MM.1S (cell line): ENCODE measurements at regions not wholly inside any gene's neighbourhood (a gene's known extent, or its start where the extent isn't known, plus 50 kb on each side); places are given as distances from the start of the nearest gene placed in this dataset.

Source experiments
- DNase-seq: peaks from one replicate; pipeline ENCODE4 v3.0.0-alpha.2; 2015
- H2AFZ ChIP-seq: fragments of 300-600 bp; sonication (generic); 2 replicates; pipeline ENCODE4 v1.6.0; 2016; ENCODE audit warnings: antibody characterized with exemption, low read length
- H3F3A ChIP-seq: fragments of 300-600 bp; sonication (generic); 2 replicates; pipeline ENCODE4 v1.6.1; 2016; ENCODE audit warnings: mild to moderate bottlenecking, antibody characterized with exemption, low read length, moderate library complexity, mixed read lengths; ENCODE audit not compliant: insufficient read depth
- H3K27ac ChIP-seq: fragments of 300-600 bp; sonication (generic); 2 replicates; pipeline ENCODE4 v1.5.1; 2016; ENCODE audit warnings: mild to moderate bottlenecking, low read length
- H3K27me3 ChIP-seq: fragments of 300-600 bp; sonication (generic); replicated peaks from 2 replicates; pipeline ENCODE4 v1.6.0; 2016; ENCODE audit warnings: low read length; ENCODE audit not compliant: insufficient read depth
- H3K36me3 ChIP-seq: fragments of 300-600 bp; sonication (generic); replicated peaks from 2 replicates; pipeline ENCODE4 v1.6.1; 2016; ENCODE audit warnings: mild to moderate bottlenecking, low read length, mixed read lengths; ENCODE audit not compliant: insufficient read depth
- H3K4me1 ChIP-seq: fragments of 300-600 bp; sonication (generic); 2 replicates; pipeline ENCODE4 v1.6.1; 2016; ENCODE audit warnings: low read length, mixed read lengths
- H3K4me2 ChIP-seq: fragments of 300-600 bp; sonication (generic); 2 replicates; pipeline ENCODE4 v1.6.0; 2016; ENCODE audit warnings: low read depth, low read length
- H3K4me3 ChIP-seq: fragments of 300-600 bp; sonication (generic); 2 replicates; pipeline ENCODE4 v1.5.1; 2016; ENCODE audit warnings: low read length, mixed read lengths
- H3K79me2 ChIP-seq: fragments of 300-600 bp; sonication (generic); 2 replicates; pipeline ENCODE4 v1.6.1; 2016; ENCODE audit warnings: mixed run types, low read length, mixed read lengths
- H3K9ac ChIP-seq: fragments of 300-600 bp; sonication (generic); 2 replicates; pipeline ENCODE4 v1.6.1; 2016; ENCODE audit warnings: low read length, mixed read lengths
- H3K9me2 ChIP-seq: fragments of 300-600 bp; sonication (generic); replicated peaks from 2 replicates; pipeline ENCODE4 v1.6.1; 2016; ENCODE audit warnings: mild to moderate bottlenecking, low read length, mixed read lengths; ENCODE audit not compliant: insufficient read depth
- H3K9me3 ChIP-seq: fragments of 300-600 bp; sonication (generic); replicated peaks from 2 replicates; pipeline ENCODE4 v1.6.1; 2016; ENCODE audit warnings: mild to moderate bottlenecking, low read length, mixed read lengths; ENCODE audit not compliant: insufficient read depth
- H4K20me1 ChIP-seq: fragments of 300-600 bp; sonication (generic); 2 replicates; pipeline ENCODE4 v1.6.1; 2016; ENCODE audit warnings: mild to moderate bottlenecking, low read length, moderate library complexity, mixed read lengths; ENCODE audit not compliant: insufficient read depth
- CTCF ChIP-seq: fragments of 300-600 bp; sonication (generic); IDR thresholded peaks from 2 replicates; pipeline ENCODE4 v1.5.1; 2016; ENCODE audit warnings: antibody characterized with exemption, low read length, mixed read lengths
- EZH2 ChIP-seq: fragments of 300-600 bp; sonication (generic); optimal IDR thresholded peaks from 2 replicates; pipeline ENCODE3; 2017; ENCODE audit warnings: low read depth, mild to moderate bottlenecking, antibody characterized with exemption, low read length, mixed read lengths
- EZH2phosphoT487 ChIP-seq: fragments of 300-600 bp; sonication (generic); IDR thresholded peaks from 2 replicates; pipeline ENCODE4 v1.6.1; 2018; ENCODE audit warnings: antibody characterized with exemption, low read length

- DNase-seq = no peak
- H3F3A ChIP-seq = no peaks in the 10 kb centered on the region
- no peak overlapping the region for H3K27ac ChIP-seq
- no peaks in the 10 kb centered on the region for H3K27me3 ChIP-seq
- no peaks in the 10 kb centered on the region for H3K4me1 ChIP-seq
- TF ChIP-seq CTCF = no peak
- TF ChIP-seq EZH2 = no peak
- no peak for TF ChIP-seq EZH2phosphoT487
- H3K4me3 ChIP-seq = no peak overlapping the region
- H3K79me2 ChIP-seq = no peaks in the 10 kb centered on the region
- no peaks in the 10 kb centered on the region for H4K20me1 ChIP-seq
- H3K4me2 ChIP-seq = no peak overlapping the region
- no peak overlapping the region for H3K9ac ChIP-seq
- H3K9me3 ChIP-seq = no peaks in the 10 kb centered on the region
- H3K36me3 ChIP-seq = no peaks in the 10 kb centered on the region
- no peak overlapping the region for H2AFZ ChIP-seq
- H3K9me2 ChIP-seq = no peaks in the 10 kb centered on the region
Measured at GRCh38 chr16:65272699-65273414, 151.0 kb upstream of the CDH11 start.

- no peaks in the 10 kb centered on the region for H3K36me3 ChIP-seq
- no peaks in the 10 kb centered on the region for H3K4me1 ChIP-seq
- H3K9me2 ChIP-seq = no peaks in the 10 kb centered on the region
- no peaks in the 10 kb centered on the region for H3K27me3 ChIP-seq
- H3F3A ChIP-seq = no peaks in the 10 kb centered on the region
- H3K4me2 ChIP-seq = no peak overlapping the region
- no peak overlapping the region for H3K4me3 ChIP-seq
- H3K79me2 ChIP-seq = no peaks in the 10 kb centered on the region
- TF ChIP-seq EZH2phosphoT487 (no peak), EZH2 (no peak), CTCF (no peak)
- DNase-seq = no peak
- H3K9me3 ChIP-seq = no peaks in the 10 kb centered on the region
- H4K20me1 ChIP-seq = no peaks in the 10 kb centered on the region
- H3K9ac ChIP-seq = no peak overlapping the region
- H2AFZ ChIP-seq = no peak overlapping the region
- no peak overlapping the region for H3K27ac ChIP-seq
Measured at GRCh38 chr16:65271996-65272395, 150.1 kb upstream of the CDH11 start.

- H4K20me1 ChIP-seq = no peaks in the 10 kb centered on the region
- no peak for DNase-seq
- no peak overlapping the region for H3K27ac ChIP-seq
- no peaks in the 10 kb centered on the region for H3K79me2 ChIP-seq
- H3K36me3 ChIP-seq = no peaks in the 10 kb centered on the region
- no peaks in the 10 kb centered on the region for H3F3A ChIP-seq
- no peaks in the 10 kb centered on the region for H3K9me2 ChIP-seq
- no peaks in the 10 kb centered on the region for H3K9me3 ChIP-seq
- H2AFZ ChIP-seq = no peak overlapping the region
- no peaks in the 10 kb centered on the region for H3K4me1 ChIP-seq
- H3K9ac ChIP-seq = no peak overlapping the region
- H3K4me2 ChIP-seq = no peak overlapping the region
- no peaks in the 10 kb centered on the region for H3K27me3 ChIP-seq
- TF ChIP-seq EZH2phosphoT487 = no peak
- no peak for TF ChIP-seq CTCF
- TF ChIP-seq EZH2 = no peak
- H3K4me3 ChIP-seq = no peak overlapping the region
Measured at GRCh38 chr16:65268331-65268730, 146.5 kb upstream of the CDH11 start.
